NCI-H146 treated with DMSO at 0.1 percent for 48 hours (cell line): ENCODE measurements at regions not wholly inside any gene's neighbourhood (a gene's known extent, or its start where the extent isn't known, plus 50 kb on each side); places are given as distances from the start of the nearest gene placed in this dataset.

Experiments used
- DNase-seq: peaks from one replicate; lab custom pipeline; 2025; ENCODE audit not compliant: unreplicated experiment; lab: John Stamatoyannopoulos, UW

GRCh38 chr20:39795401-39796272 is 833.5 kb downstream of the DHX35 start:
- DNase-seq = no peak

GRCh38 chr20:39792334-39792733 is 830.2 kb downstream of the DHX35 start:
- no peak for DNase-seq

GRCh38 chr20:39789411-39789810 is 827.3 kb downstream of the DHX35 start:
- no peak for DNase-seq

- no peak for DNase-seq
These were observed 823.2 kb downstream of the DHX35 start for GRCh38 chr20:39785252-39785917.

GRCh38 chr20:39784693-39785092 is 822.5 kb downstream of the DHX35 start:
- DNase-seq = no peak

GRCh38 chr20:39778847-39779604 is 816.9 kb downstream of the DHX35 start:
- no peak for DNase-seq

GRCh38 chr20:39778431-39778830 is 816.3 kb downstream of the DHX35 start:
- no peak for DNase-seq

GRCh38 chr20:39777610-39778009 is 815.5 kb downstream of the DHX35 start:
- DNase-seq = no peak

- no peak for DNase-seq
These were observed 813.0 kb downstream of the DHX35 start for GRCh38 chr20:39775110-39775509.

- DNase-seq = no peak
These were observed 811.3 kb downstream of the DHX35 start for GRCh38 chr20:39773380-39774000.

- no peak for DNase-seq
These were observed 805.2 kb downstream of the DHX35 start for GRCh38 chr20:39767352-39767751.

- no peak for DNase-seq
These were observed 804.2 kb downstream of the DHX35 start for GRCh38 chr20:39766333-39766732.

GRCh38 chr20:39762716-39763115 is 800.6 kb downstream of the DHX35 start:
- no peak for DNase-seq

- DNase-seq = no peak
These were observed 796.7 kb downstream of the DHX35 start for GRCh38 chr20:39758876-39759275.

- no peak for DNase-seq
These were observed 794.7 kb downstream of the DHX35 start for GRCh38 chr20:39756828-39757227.

- no peak for DNase-seq
These were observed 794.2 kb downstream of the DHX35 start for GRCh38 chr20:39756369-39756768.

- DNase-seq = no peak
These were observed 790.2 kb downstream of the DHX35 start for GRCh38 chr20:39752262-39752876.

- no peak for DNase-seq
These were observed 789.5 kb downstream of the DHX35 start for GRCh38 chr20:39751557-39752137.

GRCh38 chr20:39745380-39745779 is 783.2 kb downstream of the DHX35 start:
- no peak for DNase-seq

GRCh38 chr20:39738651-39739050 is 776.5 kb downstream of the DHX35 start:
- no peak for DNase-seq
